ENCODE measurements at regions not wholly inside any gene's neighbourhood (a gene's known extent, or its start where the extent isn't known, plus 50 kb on each side); places are given as distances from the start of the nearest gene placed in this dataset.

DNA sequence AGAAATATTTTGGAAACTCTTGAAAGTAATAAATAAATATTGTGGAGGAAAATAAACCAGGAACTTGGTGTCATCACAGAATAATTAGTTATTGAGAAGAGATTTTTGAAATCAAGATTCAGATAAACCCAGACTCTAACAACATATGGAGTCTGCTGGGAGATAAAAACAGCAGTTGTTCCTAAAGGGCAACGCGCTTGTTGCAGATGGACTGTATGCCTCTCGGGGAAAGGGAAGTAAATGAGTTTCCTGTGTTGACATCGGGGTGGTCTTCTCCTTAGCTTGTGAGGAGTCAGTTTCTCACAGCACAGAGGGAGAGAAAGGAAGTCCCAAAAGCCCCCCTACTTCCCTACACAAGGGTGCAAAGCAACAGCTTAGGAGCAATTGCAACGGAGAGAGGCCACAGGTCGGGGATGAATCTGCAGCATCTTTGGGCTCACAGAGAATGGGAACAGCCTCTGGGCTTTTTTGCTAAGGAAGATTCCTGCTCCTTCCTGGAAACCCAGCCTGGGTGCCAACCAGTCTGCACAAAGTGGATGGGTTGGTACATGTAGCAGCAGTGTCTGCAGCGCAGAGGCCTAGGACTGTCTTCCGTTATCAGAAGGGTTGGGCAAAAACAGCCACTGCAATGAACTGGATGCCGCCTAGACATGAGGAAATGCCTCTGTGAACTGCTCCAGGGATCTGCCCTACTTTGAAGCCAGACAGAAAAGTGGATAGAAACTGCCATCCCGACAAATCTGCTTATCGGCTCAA is 603.0 kb upstream of the NRSN1 start:
- Histone ChIP-seq H3K27ac (no peak overlapping the region), H3K9me3 (no peaks in the 10 kb centered on the region), H3K36me3 (no peaks in the 10 kb centered on the region), H3K4me3 (replicated peaks in 1 of 3) (no peak overlapping the region), H3K4me1 (no peaks in the 10 kb centered on the region), H3K27me3 (no peaks in the 10 kb centered on the region)
- DNase-seq, result no peak
- intact Hi-C loops (cut with DNase I), result no loop called here
- no peak for TF ChIP-seq POLR2A (IDR thresholded peaks at IDR 0.05)
- TF ChIP-seq, protein P1, sequence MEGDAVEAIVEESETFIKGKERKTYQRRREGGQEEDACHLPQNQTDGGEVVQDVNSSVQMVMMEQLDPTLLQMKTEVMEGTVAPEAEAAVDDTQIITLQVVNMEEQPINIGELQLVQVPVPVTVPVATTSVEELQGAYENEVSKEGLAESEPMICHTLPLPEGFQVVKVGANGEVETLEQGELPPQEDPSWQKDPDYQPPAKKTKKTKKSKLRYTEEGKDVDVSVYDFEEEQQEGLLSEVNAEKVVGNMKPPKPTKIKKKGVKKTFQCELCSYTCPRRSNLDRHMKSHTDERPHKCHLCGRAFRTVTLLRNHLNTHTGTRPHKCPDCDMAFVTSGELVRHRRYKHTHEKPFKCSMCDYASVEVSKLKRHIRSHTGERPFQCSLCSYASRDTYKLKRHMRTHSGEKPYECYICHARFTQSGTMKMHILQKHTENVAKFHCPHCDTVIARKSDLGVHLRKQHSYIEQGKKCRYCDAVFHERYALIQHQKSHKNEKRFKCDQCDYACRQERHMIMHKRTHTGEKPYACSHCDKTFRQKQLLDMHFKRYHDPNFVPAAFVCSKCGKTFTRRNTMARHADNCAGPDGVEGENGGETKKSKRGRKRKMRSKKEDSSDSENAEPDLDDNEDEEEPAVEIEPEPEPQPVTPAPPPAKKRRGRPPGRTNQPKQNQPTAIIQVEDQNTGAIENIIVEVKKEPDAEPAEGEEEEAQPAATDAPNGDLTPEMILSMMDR (IDR thresholded peaks at IDR 0.05), result no peak
- WGBS, 2 donors, result 76 to 79% methylated on average over 11 of the region's 11 CpGs

DNA sequence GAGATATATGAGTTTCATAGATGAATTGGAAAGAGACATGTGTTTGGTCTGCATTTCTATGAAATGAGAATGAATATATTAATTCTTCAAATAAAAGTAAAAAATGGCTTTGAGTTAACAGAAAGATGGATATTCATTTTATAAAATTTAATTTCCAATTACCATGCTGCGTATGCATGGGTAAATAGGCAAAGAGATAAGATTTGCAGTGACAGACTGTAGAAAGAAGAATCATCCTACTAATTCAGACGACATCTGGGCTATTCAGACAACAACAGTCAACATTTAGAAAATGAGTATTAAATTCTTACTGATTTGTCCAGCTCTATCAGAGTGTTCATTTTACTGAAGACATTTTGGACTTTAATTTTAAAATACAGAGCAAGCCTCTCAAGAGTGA is 602.2 kb upstream of the NRSN1 start:
- no peak overlapping the region for H3K4me3 ChIP-seq (replicated peaks in 1 of 3)
- no peaks in the 10 kb centered on the region for H3K4me1 ChIP-seq
- TF ChIP-seq, protein P1 (IDR thresholded peaks at IDR 0.05), result no peak
- TF ChIP-seq POLR2A (IDR thresholded peaks at IDR 0.05), result no peak
- WGBS, 2 donors, result 93 to 94% methylated on average over 2 of the region's 2 CpGs
- no peaks in the 10 kb centered on the region for H3K36me3 ChIP-seq
- intact Hi-C loops (cut with DNase I), result no loop called here
- H3K27ac ChIP-seq, result no peak overlapping the region
- DNase-seq, result no peak
- no peaks in the 10 kb centered on the region for H3K27me3 ChIP-seq
- no peaks in the 10 kb centered on the region for H3K9me3 ChIP-seq

DNA sequence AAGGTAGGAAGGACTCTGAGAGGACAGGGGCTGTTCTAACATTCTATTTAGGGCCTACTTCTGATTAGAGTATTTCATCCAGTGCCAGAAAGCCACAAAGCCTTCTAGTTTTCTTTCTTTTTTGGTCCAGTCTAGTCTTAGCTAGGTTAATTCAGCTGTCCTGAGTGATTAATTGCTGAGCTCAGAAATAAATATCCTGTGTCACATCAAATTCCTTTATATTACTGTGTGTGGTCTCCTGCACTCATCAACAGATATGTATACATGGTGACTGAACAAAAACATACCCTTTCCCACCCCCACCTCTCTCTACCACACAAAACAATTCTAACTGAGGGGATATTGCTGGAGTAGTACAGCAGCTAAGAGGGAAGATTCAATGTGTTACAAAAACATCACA is 601.5 kb upstream of the NRSN1 start:
- Histone ChIP-seq H3K36me3 (no peaks in the 10 kb centered on the region), H3K4me3 (replicated peaks in 1 of 3) (no peak overlapping the region), H3K4me1 (no peaks in the 10 kb centered on the region), H3K27me3 (no peaks in the 10 kb centered on the region), H3K27ac (no peak overlapping the region), H3K9me3 (no peaks in the 10 kb centered on the region)
- intact Hi-C loops (cut with DNase I), result no loop called here
- TF ChIP-seq POLR2A (IDR thresholded peaks at IDR 0.05), result no peak
- TF ChIP-seq, protein P1 (IDR thresholded peaks at IDR 0.05), result no peak
- DNase-seq, result no peak

DNA sequence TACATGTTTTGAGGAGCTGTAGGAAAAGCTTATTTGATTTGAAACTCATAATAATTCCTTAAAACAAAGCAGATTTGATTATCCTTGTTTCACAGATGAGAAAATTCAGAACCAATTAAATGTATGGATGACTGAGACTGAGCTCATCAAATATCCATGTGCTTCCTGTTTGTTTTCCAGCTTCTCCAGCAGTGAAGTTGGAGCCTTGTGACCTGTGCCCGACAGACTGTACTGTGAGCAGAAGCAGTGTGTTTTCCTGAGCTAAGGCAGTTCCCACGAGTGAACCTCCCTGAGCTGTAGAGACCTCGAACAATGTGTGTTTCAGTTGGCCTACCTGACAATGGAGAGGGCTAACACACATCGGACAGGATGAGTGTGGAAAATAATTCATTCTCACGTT is 599.5 kb upstream of the NRSN1 start:
- Histone ChIP-seq H3K4me3 (replicated peaks in 1 of 3) (no peak overlapping the region), H3K27me3 (no peaks in the 10 kb centered on the region), H3K36me3 (no peaks in the 10 kb centered on the region), H3K4me1 (no peaks in the 10 kb centered on the region), H3K27ac (no peak overlapping the region), H3K9me3 (no peaks in the 10 kb centered on the region)
- no peak for DNase-seq
- TF ChIP-seq, protein P1 (IDR thresholded peaks at IDR 0.05), result no peak
- no peak for TF ChIP-seq POLR2A (IDR thresholded peaks at IDR 0.05)
- intact Hi-C loops (cut with DNase I), result no loop called here
- WGBS, 2 donors, result 73 to 74% methylated on average over 5 of the region's 5 CpGs

DNA sequence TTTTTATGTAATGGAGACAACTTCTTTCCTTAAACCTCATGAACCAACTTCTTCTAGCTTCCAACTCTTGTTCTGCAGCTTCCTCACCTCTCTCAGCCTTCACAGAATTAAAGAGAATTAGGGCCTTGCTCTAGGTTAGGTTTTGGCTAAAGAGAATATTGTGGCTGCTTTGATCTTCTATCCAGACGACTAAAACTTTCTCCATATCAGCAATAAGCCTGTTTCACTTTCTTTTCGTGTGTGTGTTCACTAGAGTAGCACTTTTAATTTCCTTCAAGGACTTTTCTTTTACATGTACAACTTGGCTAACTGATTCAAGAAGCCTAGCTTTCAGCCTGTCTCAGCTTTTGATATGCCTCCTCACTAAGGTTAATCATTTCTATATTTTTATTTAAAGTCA is 596.1 kb upstream of the NRSN1 start:
- H3K9me3 ChIP-seq, result no peaks in the 10 kb centered on the region
- no peaks in the 10 kb centered on the region for H3K36me3 ChIP-seq
- no peak overlapping the region for H3K27ac ChIP-seq
- intact Hi-C loops (cut with DNase I), result no loop called here
- WGBS, 2 donors, result 66 to 75% methylated on average over 2 of the region's 2 CpGs
- TF ChIP-seq POLR2A (IDR thresholded peaks at IDR 0.05), result no peak
- TF ChIP-seq, protein P1 (IDR thresholded peaks at IDR 0.05), result no peak
- DNase-seq, result no peak
- H3K4me3 ChIP-seq (replicated peaks in 1 of 3), result no peak overlapping the region
- H3K27me3 ChIP-seq, result no peaks in the 10 kb centered on the region
- H3K4me1 ChIP-seq, result peaks cover 7 to 19% of the 10 kb centered on the region in 2 donors

Measured in thyroid gland (tissue), 4 donors.